Tibial artery (tissue), 4 donors: ENCODE measurements at regions not wholly inside any gene's neighbourhood (a gene's known extent, or its start where the extent isn't known, plus 50 kb on each side); places are given as distances from the start of the nearest gene placed in this dataset.
"Not testable (repeated sequence)": the region's sequence is repeated elsewhere in the genome, so short reads cannot be mapped to it uniquely, and the experiment has no call there.

Source experiments
- DNase-seq, 2 donors: peaks; one replicate each; pipeline ENCODE4 v3.0.0-alpha.2; 2019
- H3K27ac ChIP-seq, 2 donors: fragments of 200-600 bp; sonication (generic) in 1 of 2; 1 replicate in 1 of 2; 2 replicates in 1 of 2; pipeline ENCODE4 v1.5.1; 2018 to 2019; ENCODE audit warnings: mild to moderate bottlenecking in 1 of 2
- H3K27me3 ChIP-seq, 2 donors: fragments of 200-600 bp; sonication (generic) in 1 of 2; one replicate each; pipeline versions ENCODE4 v1.5.1 to v1.6.0; 2016 to 2019
- H3K36me3 ChIP-seq, 3 donors: fragments of 200-600 bp; sonication (generic) in 2 of 3; one replicate each; pipeline ENCODE4 v1.5.1; 2016 to 2019; ENCODE audit warnings: mild to moderate bottlenecking in 2 of 3
- H3K4me1 ChIP-seq, 4 donors: fragments of 200-600 bp; sonication (generic) in 2 of 4; 1 replicate in 3 of 4; 2 replicates in 1 of 4; pipeline ENCODE4 v1.5.1; 2016 to 2019
- H3K4me3 ChIP-seq, 2 donors: fragments of 200-600 bp; sonication (generic) in 1 of 2; 1 replicate in 1 of 2; 2 replicates in 1 of 2; pipeline ENCODE4 v1.5.1; 2018 to 2019; ENCODE audit warnings: mild to moderate bottlenecking in 2 of 2
- H3K9me3 ChIP-seq, 3 donors: fragments of 200-600 bp; sonication (generic) in 1 of 3; one replicate each; pipeline ENCODE4 v1.5.1; 2016 to 2019
- CTCF ChIP-seq, 2 experiments: fragments of 200-600 bp in 1 of 2; fragments of 450-650 bp in 1 of 2; IDR thresholded peaks; one replicate each; pipeline ENCODE4 v1.5.1; 2017 to 2019; ENCODE audit warnings: antibody characterized with exemption in 2 of 2, mild to moderate bottlenecking in 1 of 2, moderate library complexity in 1 of 2
- intact Hi-C: fragments of 100-400 bp; cut with DNase I; formaldehyde crosslinking; loops from one replicate; pipeline ENCODE4 v1.15.0; 2023; ENCODE audit warnings: low total_unique reads

GRCh38 chr1:72969461-72969860 is 687.1 kb upstream of the NEGR1 start:
- H3K4me3 ChIP-seq, result no peak overlapping the region
- no peak overlapping the region for H3K27ac ChIP-seq
- intact Hi-C loops, result no loop called here
- no peaks in the 10 kb centered on the region for H3K27me3 ChIP-seq
- H3K9me3 ChIP-seq, result no peaks in the 10 kb centered on the region
- H3K4me1 ChIP-seq, result peaks cover 0 to 5% (median 3%) of the 10 kb centered on the region in 4 donors
- no peak for DNase-seq
- no peaks in the 10 kb centered on the region for H3K36me3 ChIP-seq
- TF ChIP-seq CTCF (IDR thresholded peaks at IDR 0.05), result no peak

- H3K27me3 ChIP-seq, result no peaks in the 10 kb centered on the region
- H3K27ac ChIP-seq, result no peak overlapping the region
- H3K9me3 ChIP-seq, result no peaks in the 10 kb centered on the region
- no peaks in the 10 kb centered on the region for H3K4me1 ChIP-seq
- H3K4me3 ChIP-seq, result no peak overlapping the region
- intact Hi-C loops, result no loop called here
- H3K36me3 ChIP-seq, result no peaks in the 10 kb centered on the region
- DNase-seq, result no peak
- no peak for TF ChIP-seq CTCF (IDR thresholded peaks at IDR 0.05)
Measured at GRCh38 chr1:72954943-72955342, 672.6 kb upstream of the NEGR1 start.

GRCh38 chr1:72950900-72951299 is 668.6 kb upstream of the NEGR1 start:
- intact Hi-C loops, DNase-seq, H3K36me3 ChIP-seq, H3K27me3 ChIP-seq, H3K4me1 ChIP-seq, H3K4me3 ChIP-seq, H3K9me3 ChIP-seq, H3K27ac ChIP-seq: not testable (repeated sequence)

- H3K9me3 ChIP-seq, result no peaks in the 10 kb centered on the region
- H3K4me3 ChIP-seq, result no peak overlapping the region
- DNase-seq, result no peak
- no peaks in the 10 kb centered on the region for H3K36me3 ChIP-seq
- H3K27me3 ChIP-seq, result no peaks in the 10 kb centered on the region
- TF ChIP-seq CTCF (IDR thresholded peaks at IDR 0.05), result no peak
- H3K4me1 ChIP-seq, result no peaks in the 10 kb centered on the region
- intact Hi-C loops, result no loop called here
- no peak overlapping the region for H3K27ac ChIP-seq
Measured at GRCh38 chr1:72946903-72947499, 664.7 kb upstream of the NEGR1 start.

GRCh38 chr1:72942008-72942407 is 659.7 kb upstream of the NEGR1 start:
- Histone ChIP-seq H3K4me1 (no peaks in the 10 kb centered on the region), H3K27me3 (no peaks in the 10 kb centered on the region), H3K36me3 (no peaks in the 10 kb centered on the region), H3K4me3 (no peak overlapping the region), H3K27ac (no peak overlapping the region), H3K9me3 (no peaks in the 10 kb centered on the region)
- intact Hi-C loops, result no loop called here
- no peak for TF ChIP-seq CTCF (IDR thresholded peaks at IDR 0.05)
- no peak for DNase-seq

- H3K4me1 ChIP-seq, result no peaks in the 10 kb centered on the region
- H3K36me3 ChIP-seq, result no peaks in the 10 kb centered on the region
- intact Hi-C loops, result no loop called here
- TF ChIP-seq CTCF (IDR thresholded peaks at IDR 0.05), result no peak
- H3K4me3 ChIP-seq, result no peak overlapping the region
- H3K9me3 ChIP-seq, result no peaks in the 10 kb centered on the region
- DNase-seq, result no peak
- no peaks in the 10 kb centered on the region for H3K27me3 ChIP-seq
- no peak overlapping the region for H3K27ac ChIP-seq
Measured at GRCh38 chr1:72938408-72938807, 656.1 kb upstream of the NEGR1 start.
